Neuronal stem cell (in vitro differentiated cells): ENCODE measurements at regions not wholly inside any gene's neighbourhood (a gene's known extent, or its start where the extent isn't known, plus 50 kb on each side); places are given as distances from the start of the nearest gene placed in this dataset.

Experiments used
- DNase-seq: peaks from one replicate; pipeline ENCODE4 v3.0.0-alpha.2; 2013; ENCODE audit warnings: low spot score
- H2AFZ ChIP-seq: one replicate; pipeline ENCODE4 v1.6.1; 2013; ENCODE audit warnings: mild to moderate bottlenecking, low read length, inconsistent platforms
- H2AK5ac ChIP-seq: 2 replicates; pipeline ENCODE4 v1.6.1; 2013; ENCODE audit warnings: low read depth, mild to moderate bottlenecking, inconsistent platforms, low read length, moderate library complexity, mixed read lengths
- H2BK120ac ChIP-seq: 2 replicates; pipeline ENCODE4 v1.6.1; 2013; ENCODE audit warnings: low read depth, mild to moderate bottlenecking, inconsistent platforms, low read length, moderate library complexity, mixed read lengths
- H2BK12ac ChIP-seq: one replicate; pipeline ENCODE4 v1.6.1; 2013; ENCODE audit warnings: low read length, inconsistent platforms
- H2BK15ac ChIP-seq: 2 replicates; pipeline ENCODE4 v1.6.1; 2013; ENCODE audit warnings: mild to moderate bottlenecking, low read length, inconsistent platforms, mixed read lengths
- H2BK5ac ChIP-seq: one replicate; pipeline ENCODE4 v1.6.1; 2013; ENCODE audit warnings: inconsistent platforms, mild to moderate bottlenecking, low read length, moderate library complexity
- H3K14ac ChIP-seq: one replicate; pipeline ENCODE4 v1.6.1; 2013; ENCODE audit warnings: low read length, inconsistent platforms
- H3K18ac ChIP-seq: 2 replicates; pipeline ENCODE4 v1.6.1; 2013; ENCODE audit warnings: low read length, inconsistent platforms
- H3K23ac ChIP-seq: 2 replicates; pipeline ENCODE4 v1.6.1; 2013; ENCODE audit warnings: low read depth, mild to moderate bottlenecking, mixed read lengths, low read length, inconsistent platforms; ENCODE audit not compliant: poor library complexity
- H3K27ac ChIP-seq: replicated peaks from 3 replicates; pipeline ENCODE4 v1.5.1; 2013; ENCODE audit warnings: low read length, inconsistent platforms
- H3K27me3 ChIP-seq, 3 experiments: 2 replicates each; pipeline ENCODE4 v1.6.1; 2013; ENCODE audit warnings: low read length in 3 of 3, mild to moderate bottlenecking in 2 of 3, inconsistent platforms in 1 of 3, low read depth in 1 of 3, mixed read lengths in 1 of 3, moderate library complexity in 1 of 3; ENCODE audit not compliant: control insufficient read depth in 3 of 3, insufficient read depth in 3 of 3
- H3K36me3 ChIP-seq, 2 donors: replicated peaks in 1 of 2; 2 replicates each; pipeline ENCODE4 v1.6.1; 2013; ENCODE audit warnings: low read length in 2 of 2; ENCODE audit not compliant: control insufficient read depth in 2 of 2, insufficient read depth in 2 of 2
- H3K4ac ChIP-seq: 2 replicates; pipeline ENCODE4 v1.6.1; 2013; ENCODE audit warnings: inconsistent platforms, mild to moderate bottlenecking, low read length, moderate library complexity
- H3K4me1 ChIP-seq, 2 donors: 1 replicate in 1 of 2; 2 replicates in 1 of 2; pipeline ENCODE4 v1.6.1; 2013; ENCODE audit warnings: low read length in 2 of 2, low read depth in 1 of 2; ENCODE audit not compliant: control insufficient read depth in 2 of 2, insufficient read depth in 1 of 2
- H3K4me2 ChIP-seq: one replicate; pipeline ENCODE4 v1.6.1; 2013; ENCODE audit warnings: mild to moderate bottlenecking, low read length, inconsistent platforms; ENCODE audit not compliant: insufficient read depth, poor library complexity, severe bottlenecking
- H3K4me3 ChIP-seq, 2 donors: 2 replicates each; pipeline ENCODE4 v1.5.1; 2013; ENCODE audit warnings: low read length in 2 of 2, mild to moderate bottlenecking in 2 of 2, inconsistent platforms in 1 of 2, moderate library complexity in 1 of 2
- H3K79me1 ChIP-seq: one replicate; pipeline ENCODE4 v1.6.1; 2013; ENCODE audit warnings: low read depth, mild to moderate bottlenecking, inconsistent platforms, low read length, moderate library complexity
- H3K9ac ChIP-seq: one replicate; pipeline ENCODE4 v1.6.1; 2013; ENCODE audit warnings: mild to moderate bottlenecking, low read depth, low read length, inconsistent platforms; ENCODE audit not compliant: poor library complexity
- H3K9me3 ChIP-seq, 2 donors: replicated peaks in 1 of 2; 2 replicates each; pipeline versions ENCODE3 to v1.6.1; 2013; ENCODE audit warnings: low read length in 2 of 2, mild to moderate bottlenecking in 2 of 2, inconsistent platforms in 1 of 2, low read depth in 1 of 2, mixed read lengths in 1 of 2, moderate library complexity in 1 of 2; ENCODE audit not compliant: control insufficient read depth in 2 of 2, insufficient read depth in 1 of 2
- H4K8ac ChIP-seq: one replicate; pipeline ENCODE4 v1.6.1; 2013; ENCODE audit warnings: low read depth, mild to moderate bottlenecking, inconsistent platforms, low read length, moderate library complexity
- H4K91ac ChIP-seq: one replicate; pipeline ENCODE4 v1.6.1; 2013; ENCODE audit warnings: low read length, low read depth, mild to moderate bottlenecking, inconsistent platforms; ENCODE audit not compliant: poor library complexity
- WGBS, 2 donors: extraction: QIAGEN DNeasy Blood & Tissue Kit; methylation state at CpG; one replicate each; pipeline ENCODE4 v1.1.7; 2013; ENCODE audit warnings: missing lambda C conversion rate in 2 of 2, mixed read lengths in 1 of 2; ENCODE audit not compliant: insufficient read length in 2 of 2, insufficient replicate concordance in 1 of 2; ENCODE audit errors: extremely low coverage in 2 of 2; 5-methylcytosine and 5-hydroxymethylcytosine counted together

- Histone ChIP-seq H3K18ac (no peak overlapping the region), H2BK12ac (no peak overlapping the region), H4K8ac (no peak overlapping the region), H2AK5ac (no peak overlapping the region), H3K4me1 (no peaks in the 10 kb centered on the region), H3K36me3 (no peaks in the 10 kb centered on the region), H3K27me3 (no peaks in the 10 kb centered on the region), H2AFZ (no peak overlapping the region), H3K27ac (no peak overlapping the region), H3K79me1 (no peaks in the 10 kb centered on the region), H3K14ac (no peak overlapping the region), H2BK5ac (no peak overlapping the region), H3K4me3 (no peak overlapping the region), H3K9ac (no peak overlapping the region), H2BK15ac (no peak overlapping the region), H3K9me3 (no peaks in the 10 kb centered on the region), H3K4me2 (no peak overlapping the region), H3K23ac (no peak overlapping the region), H4K91ac (no peak overlapping the region), H2BK120ac (no peak overlapping the region), H3K4ac (no peak overlapping the region)
- no CpG with 5 or more reads among the region's 5 CpGs for WGBS, 2 donors
- no peak for DNase-seq
These were observed 410.2 kb upstream of the SLC30A5 start for GRCh38 chr5:68683632-68684036.

- no peaks in the 10 kb centered on the region for H3K36me3 ChIP-seq
- no peak overlapping the region for H3K4me2 ChIP-seq
- no peaks in the 10 kb centered on the region for H3K4me1 ChIP-seq
- H2BK5ac ChIP-seq = no peak overlapping the region
- H4K91ac ChIP-seq = no peak overlapping the region
- H3K14ac ChIP-seq = no peak overlapping the region
- H2AK5ac ChIP-seq = no peak overlapping the region
- no peak overlapping the region for H3K18ac ChIP-seq
- no peak overlapping the region for H3K27ac ChIP-seq
- no peak overlapping the region for H2BK15ac ChIP-seq
- no peak for DNase-seq
- H3K9me3 ChIP-seq = no peaks in the 10 kb centered on the region
- H3K79me1 ChIP-seq = no peaks in the 10 kb centered on the region
- H3K27me3 ChIP-seq = no peaks in the 10 kb centered on the region
- no peak overlapping the region for H3K4ac ChIP-seq
- no CpG with 5 or more reads among the region's 1 CpG for WGBS, 2 donors
- no peak overlapping the region for H3K9ac ChIP-seq
- no peak overlapping the region for H2BK120ac ChIP-seq
- H4K8ac ChIP-seq = no peak overlapping the region
- no peak overlapping the region for H3K4me3 ChIP-seq
- no peak overlapping the region for H3K23ac ChIP-seq
- no peak overlapping the region for H2BK12ac ChIP-seq
- H2AFZ ChIP-seq = no peak overlapping the region
These were observed 408.0 kb upstream of the SLC30A5 start for GRCh38 chr5:68685863-68686262.

- H3K27ac ChIP-seq = no peak overlapping the region
- H3K27me3 ChIP-seq = no peaks in the 10 kb centered on the region
- no peak overlapping the region for H2AK5ac ChIP-seq
- no peaks in the 10 kb centered on the region for H3K4me1 ChIP-seq
- H4K8ac ChIP-seq = no peak overlapping the region
- no peak overlapping the region for H3K4me3 ChIP-seq
- H3K4ac ChIP-seq = no peak overlapping the region
- H3K36me3 ChIP-seq = no peaks in the 10 kb centered on the region
- no peak overlapping the region for H3K18ac ChIP-seq
- peaks cover 0 to 1% of the 10 kb centered on the region in 2 donors for H3K9me3 ChIP-seq
- DNase-seq = no peak
- no peaks in the 10 kb centered on the region for H3K79me1 ChIP-seq
- no peak overlapping the region for H4K91ac ChIP-seq
- no peak overlapping the region for H3K9ac ChIP-seq
- WGBS, 2 donors = no CpG with 5 or more reads among the region's 1 CpG
- no peak overlapping the region for H2BK12ac ChIP-seq
- no peak overlapping the region for H2BK15ac ChIP-seq
- no peak overlapping the region for H3K14ac ChIP-seq
- no peak overlapping the region for H3K23ac ChIP-seq
- no peak overlapping the region for H2BK120ac ChIP-seq
- no peak overlapping the region for H2BK5ac ChIP-seq
- H3K4me2 ChIP-seq = no peak overlapping the region
- no peak overlapping the region for H2AFZ ChIP-seq
These were observed 405.3 kb upstream of the SLC30A5 start for GRCh38 chr5:68688547-68688946.

GRCh38 chr5:68689010-68689409 lies 404.8 kb upstream of the SLC30A5 start:
- H4K8ac ChIP-seq = no peak overlapping the region
- H3K4me1 ChIP-seq = no peaks in the 10 kb centered on the region
- peaks cover 0 to 1% of the 10 kb centered on the region in 2 donors for H3K9me3 ChIP-seq
- no peak overlapping the region for H3K23ac ChIP-seq
- H3K18ac ChIP-seq = no peak overlapping the region
- H2BK15ac ChIP-seq = no peak overlapping the region
- no peak for DNase-seq
- no peak overlapping the region for H2BK5ac ChIP-seq
- no peak overlapping the region for H2AFZ ChIP-seq
- H3K27me3 ChIP-seq = no peaks in the 10 kb centered on the region
- no peak overlapping the region for H3K4ac ChIP-seq
- H2BK120ac ChIP-seq = no peak overlapping the region
- no peak overlapping the region for H3K9ac ChIP-seq
- H3K27ac ChIP-seq = no peak overlapping the region
- H2BK12ac ChIP-seq = no peak overlapping the region
- H3K4me2 ChIP-seq = no peak overlapping the region
- H3K14ac ChIP-seq = no peak overlapping the region
- H3K79me1 ChIP-seq = no peaks in the 10 kb centered on the region
- H3K4me3 ChIP-seq = no peak overlapping the region
- no peaks in the 10 kb centered on the region for H3K36me3 ChIP-seq
- no peak overlapping the region for H4K91ac ChIP-seq
- H2AK5ac ChIP-seq = no peak overlapping the region
